ENCODE measurements at regions not wholly inside any gene's neighbourhood (a gene's known extent, or its start where the extent isn't known, plus 50 kb on each side); places are given as distances from the start of the nearest gene placed in this dataset.
"Not testable (repeated sequence)": the region's sequence is repeated elsewhere in the genome, so short reads cannot be mapped to it uniquely, and the experiment has no call there.

- no peaks in the 10 kb centered on the region for H3K4me1 ChIP-seq (ENCODE audit: control insufficient read depth in 1 of 2, insufficient read depth in 2 of 2, low read length in 2 of 2)
- H3K4me3 ChIP-seq (ENCODE audit: low read depth in 1 of 2, low read length in 2 of 2): no peak overlapping the region
- no peaks in the 10 kb centered on the region for H3K27me3 ChIP-seq (ENCODE audit: control insufficient read depth in 1 of 2, insufficient read depth in 2 of 2, low read length in 2 of 2)
- no peaks in the 10 kb centered on the region for H3K36me3 ChIP-seq (ENCODE audit: control insufficient read depth in 1 of 2, insufficient read depth in 2 of 2, low read length in 2 of 2)
- no peak overlapping the region for H3K27ac ChIP-seq (ENCODE audit: low read depth, low read length)
- H3K9me3 ChIP-seq (ENCODE audit: control insufficient read depth in 1 of 2, low read length in 2 of 2): no peaks in the 10 kb centered on the region
- no peak overlapping the region for H3K9ac ChIP-seq (ENCODE audit: low read depth in 1 of 2, low read length in 2 of 2)
Observed at GRCh38 chr13:23025864-23026608, 154.7 kb upstream of the SGCG start.

GRCh38 chr13:23039266-23039935, 141.4 kb upstream of the SGCG start:
- Histone ChIP-seq H3K27me3 (ENCODE audit: control insufficient read depth in 1 of 2, insufficient read depth in 2 of 2, low read length in 2 of 2) (no peaks in the 10 kb centered on the region), H3K36me3 (ENCODE audit: control insufficient read depth in 1 of 2, insufficient read depth in 2 of 2, low read length in 2 of 2) (no peaks in the 10 kb centered on the region), H3K27ac (ENCODE audit: low read depth, low read length) (no peak overlapping the region), H3K4me1 (ENCODE audit: control insufficient read depth in 1 of 2, insufficient read depth in 2 of 2, low read length in 2 of 2) (no peaks in the 10 kb centered on the region), H3K9me3 (ENCODE audit: control insufficient read depth in 1 of 2, low read length in 2 of 2) (no peaks in the 10 kb centered on the region), H3K4me3 (ENCODE audit: low read depth in 1 of 2, low read length in 2 of 2) (no peak overlapping the region), H3K9ac (ENCODE audit: low read depth in 1 of 2, low read length in 2 of 2) (no peak overlapping the region)

- Histone ChIP-seq H3K4me1 (ENCODE audit: control insufficient read depth in 1 of 2, insufficient read depth in 2 of 2, low read length in 2 of 2) (no peaks in the 10 kb centered on the region), H3K27me3 (ENCODE audit: control insufficient read depth in 1 of 2, insufficient read depth in 2 of 2, low read length in 2 of 2) (no peaks in the 10 kb centered on the region), H3K36me3 (ENCODE audit: control insufficient read depth in 1 of 2, insufficient read depth in 2 of 2, low read length in 2 of 2) (no peaks in the 10 kb centered on the region), H3K9ac (ENCODE audit: low read depth in 1 of 2, low read length in 2 of 2) (no peak overlapping the region), H3K9me3 (ENCODE audit: control insufficient read depth in 1 of 2, low read length in 2 of 2) (no peaks in the 10 kb centered on the region), H3K4me3 (ENCODE audit: low read depth in 1 of 2, low read length in 2 of 2) (no peak overlapping the region), H3K27ac (ENCODE audit: low read depth, low read length) (no peak overlapping the region)
Observed at GRCh38 chr13:23042181-23042580, 138.6 kb upstream of the SGCG start.

GRCh38 chr13:23044906-23045305, 135.9 kb upstream of the SGCG start:
- no peak overlapping the region for H3K27ac ChIP-seq (ENCODE audit: low read depth, low read length)
- no peaks in the 10 kb centered on the region for H3K4me1 ChIP-seq (ENCODE audit: control insufficient read depth in 1 of 2, insufficient read depth in 2 of 2, low read length in 2 of 2)
- no peaks in the 10 kb centered on the region for H3K27me3 ChIP-seq (ENCODE audit: control insufficient read depth in 1 of 2, insufficient read depth in 2 of 2, low read length in 2 of 2)
- H3K9me3 ChIP-seq (ENCODE audit: control insufficient read depth in 1 of 2, low read length in 2 of 2): no peaks in the 10 kb centered on the region
- H3K36me3 ChIP-seq (ENCODE audit: control insufficient read depth in 1 of 2, insufficient read depth in 2 of 2, low read length in 2 of 2): no peaks in the 10 kb centered on the region
- H3K9ac ChIP-seq (ENCODE audit: low read depth in 1 of 2, low read length in 2 of 2): no peak overlapping the region
- H3K4me3 ChIP-seq (ENCODE audit: low read depth in 1 of 2, low read length in 2 of 2): no peak overlapping the region

GRCh38 chr13:23050126-23050525, 130.7 kb upstream of the SGCG start:
- H3K27me3 ChIP-seq (ENCODE audit: control insufficient read depth in 1 of 2, insufficient read depth in 2 of 2, low read length in 2 of 2): no peaks in the 10 kb centered on the region
- no peaks in the 10 kb centered on the region for H3K9me3 ChIP-seq (ENCODE audit: control insufficient read depth in 1 of 2, low read length in 2 of 2)
- H3K9ac ChIP-seq (ENCODE audit: low read depth in 1 of 2, low read length in 2 of 2): no peak overlapping the region
- no peak overlapping the region for H3K4me3 ChIP-seq (ENCODE audit: low read depth in 1 of 2, low read length in 2 of 2)
- H3K36me3 ChIP-seq (ENCODE audit: control insufficient read depth in 1 of 2, insufficient read depth in 2 of 2, low read length in 2 of 2): no peaks in the 10 kb centered on the region
- H3K4me1 ChIP-seq (ENCODE audit: control insufficient read depth in 1 of 2, insufficient read depth in 2 of 2, low read length in 2 of 2): no peaks in the 10 kb centered on the region
- H3K27ac ChIP-seq (ENCODE audit: low read depth, low read length): no peak overlapping the region

- not testable (repeated sequence) for H3K4me1 ChIP-seq (ENCODE audit: control insufficient read depth in 1 of 2, insufficient read depth in 2 of 2, low read length in 2 of 2); H3K9ac ChIP-seq (ENCODE audit: low read depth in 1 of 2, low read length in 2 of 2); H3K4me3 ChIP-seq (ENCODE audit: low read depth in 1 of 2, low read length in 2 of 2); H3K9me3 ChIP-seq (ENCODE audit: control insufficient read depth in 1 of 2, low read length in 2 of 2); H3K27ac ChIP-seq (ENCODE audit: low read depth, low read length); H3K36me3 ChIP-seq (ENCODE audit: control insufficient read depth in 1 of 2, insufficient read depth in 2 of 2, low read length in 2 of 2); H3K27me3 ChIP-seq (ENCODE audit: control insufficient read depth in 1 of 2, insufficient read depth in 2 of 2, low read length in 2 of 2)
Observed at GRCh38 chr13:23053711-23054110, 127.1 kb upstream of the SGCG start.

- Histone ChIP-seq H3K9me3 (ENCODE audit: control insufficient read depth in 1 of 2, low read length in 2 of 2) (no peaks in the 10 kb centered on the region), H3K36me3 (ENCODE audit: control insufficient read depth in 1 of 2, insufficient read depth in 2 of 2, low read length in 2 of 2) (no peaks in the 10 kb centered on the region), H3K27ac (ENCODE audit: low read depth, low read length) (no peak overlapping the region), H3K9ac (ENCODE audit: low read depth in 1 of 2, low read length in 2 of 2) (no peak overlapping the region), H3K4me3 (ENCODE audit: low read depth in 1 of 2, low read length in 2 of 2) (no peak overlapping the region), H3K27me3 (ENCODE audit: control insufficient read depth in 1 of 2, insufficient read depth in 2 of 2, low read length in 2 of 2) (no peaks in the 10 kb centered on the region), H3K4me1 (ENCODE audit: control insufficient read depth in 1 of 2, insufficient read depth in 2 of 2, low read length in 2 of 2) (no peaks in the 10 kb centered on the region)
Observed at GRCh38 chr13:23059173-23059572, 121.6 kb upstream of the SGCG start.

- H3K4me1 ChIP-seq (ENCODE audit: control insufficient read depth in 1 of 2, insufficient read depth in 2 of 2, low read length in 2 of 2): no peaks in the 10 kb centered on the region
- no peak overlapping the region for H3K27ac ChIP-seq (ENCODE audit: low read depth, low read length)
Observed at GRCh38 chr13:23060959-23061358, 119.8 kb upstream of the SGCG start.

GRCh38 chr13:23067129-23067528, 113.7 kb upstream of the SGCG start:
- no peak overlapping the region for H3K27ac ChIP-seq (ENCODE audit: low read depth, low read length)
- no peak overlapping the region for H3K9ac ChIP-seq (ENCODE audit: low read depth in 1 of 2, low read length in 2 of 2)
- no peak overlapping the region for H3K4me3 ChIP-seq (ENCODE audit: low read depth in 1 of 2, low read length in 2 of 2)
- H3K27me3 ChIP-seq (ENCODE audit: control insufficient read depth in 1 of 2, insufficient read depth in 2 of 2, low read length in 2 of 2): no peaks in the 10 kb centered on the region
- H3K9me3 ChIP-seq (ENCODE audit: control insufficient read depth in 1 of 2, low read length in 2 of 2): peaks cover 0 to 3% of the 10 kb centered on the region in 2 donors
- no peaks in the 10 kb centered on the region for H3K4me1 ChIP-seq (ENCODE audit: control insufficient read depth in 1 of 2, insufficient read depth in 2 of 2, low read length in 2 of 2)
- no peaks in the 10 kb centered on the region for H3K36me3 ChIP-seq (ENCODE audit: control insufficient read depth in 1 of 2, insufficient read depth in 2 of 2, low read length in 2 of 2)

More at GRCh38 chr13:23060959-23061358, 119.8 kb upstream of the SGCG start:
- no peak overlapping the region for H3K4me3 ChIP-seq (ENCODE audit: low read depth in 1 of 2, low read length in 2 of 2)
- no peaks in the 10 kb centered on the region for H3K27me3 ChIP-seq (ENCODE audit: control insufficient read depth in 1 of 2, insufficient read depth in 2 of 2, low read length in 2 of 2)
- no peaks in the 10 kb centered on the region for H3K9me3 ChIP-seq (ENCODE audit: control insufficient read depth in 1 of 2, low read length in 2 of 2)
- no peaks in the 10 kb centered on the region for H3K36me3 ChIP-seq (ENCODE audit: control insufficient read depth in 1 of 2, insufficient read depth in 2 of 2, low read length in 2 of 2)
- no peak overlapping the region for H3K9ac ChIP-seq (ENCODE audit: low read depth in 1 of 2, low read length in 2 of 2)

- Histone ChIP-seq H3K27me3 (ENCODE audit: control insufficient read depth in 1 of 2, insufficient read depth in 2 of 2, low read length in 2 of 2) (no peaks in the 10 kb centered on the region), H3K4me3 (ENCODE audit: low read depth in 1 of 2, low read length in 2 of 2) (no peak overlapping the region), H3K27ac (ENCODE audit: low read depth, low read length) (no peak overlapping the region), H3K4me1 (ENCODE audit: control insufficient read depth in 1 of 2, insufficient read depth in 2 of 2, low read length in 2 of 2) (no peaks in the 10 kb centered on the region), H3K9ac (ENCODE audit: low read depth in 1 of 2, low read length in 2 of 2) (no peak overlapping the region), H3K9me3 (ENCODE audit: control insufficient read depth in 1 of 2, low read length in 2 of 2) (peaks cover 0 to 3% of the 10 kb centered on the region in 2 donors), H3K36me3 (ENCODE audit: control insufficient read depth in 1 of 2, insufficient read depth in 2 of 2, low read length in 2 of 2) (no peaks in the 10 kb centered on the region)
Observed at GRCh38 chr13:23069566-23069965, 111.2 kb upstream of the SGCG start.

Data from duodenal mucosa (tissue), 2 donors.